HCT116 (cell line): ENCODE measurements at regions not wholly inside any gene's neighbourhood (a gene's known extent, or its start where the extent isn't known, plus 50 kb on each side); places are given as distances from the start of the nearest gene placed in this dataset.
"Not testable (repeated sequence)": the region's sequence is repeated elsewhere in the genome, so short reads cannot be mapped to it uniquely, and the experiment has no call there.

ENCODE experiments used
- CTCF ChIP-seq, 3 experiments: fragments of 200-600 bp in 1 of 3; sonication (generic) in 1 of 3; IDR thresholded peaks in 2 of 3; conservative IDR thresholded peaks in 1 of 3; 2 replicates each; pipeline ENCODE4 v1.5.1; 2012 to 2017; ENCODE audit warnings: low read depth in 2 of 3, low read length in 2 of 3, antibody characterized with exemption in 1 of 3, borderline replicate concordance in 1 of 3, control low read depth in 1 of 3, mild to moderate bottlenecking in 1 of 3, mixed read lengths in 1 of 3, mixed run types in 1 of 3, moderate library complexity in 1 of 3; ENCODE audit not compliant: insufficient read depth in 1 of 3
- ELF1 ChIP-seq: IDR thresholded peaks from 2 replicates; pipeline ENCODE4 v1.6.1; 2012; ENCODE audit warnings: low read depth, borderline replicate concordance
- JUND ChIP-seq: IDR thresholded peaks from 2 replicates; pipeline ENCODE4 v1.6.1; 2012
- POLR2A ChIP-seq: IDR thresholded peaks from 2 replicates; pipeline ENCODE4 v1.7.0; 2011; ENCODE audit warnings: borderline replicate concordance; ENCODE audit not compliant: insufficient read depth, insufficient read length; ENCODE audit errors: extremely low read depth
- POLR2AphosphoS5 ChIP-seq: IDR thresholded peaks from 2 replicates; pipeline ENCODE4 v1.6.1; 2011; ENCODE audit warnings: mild to moderate bottlenecking, low read depth, low read length, moderate library complexity
- RAD21 ChIP-seq: IDR thresholded peaks from 2 replicates; pipeline ENCODE4 v1.6.1; 2012; ENCODE audit warnings: low read depth, mild to moderate bottlenecking
- SP1 ChIP-seq: IDR thresholded peaks from 2 replicates; pipeline ENCODE4 v1.6.1; 2012; ENCODE audit warnings: low read depth
- YY1 ChIP-seq: IDR thresholded peaks from 2 replicates; pipeline ENCODE4 v1.6.1; 2011; ENCODE audit warnings: low read length, low read depth, moderate library complexity, mild to moderate bottlenecking; ENCODE audit not compliant: insufficient replicate concordance; ENCODE audit errors: extremely low read depth
- ZFX ChIP-seq: fragments of 450-650 bp; IDR thresholded peaks from 2 replicates; pipeline ENCODE4 v1.6.1; 2017
- TF ChIP-seq, protein P1 (sequence below): IDR thresholded peaks from 2 replicates; pipeline ENCODE4 v1.6.1; 2012; ENCODE audit warnings: low read depth

DNA sequence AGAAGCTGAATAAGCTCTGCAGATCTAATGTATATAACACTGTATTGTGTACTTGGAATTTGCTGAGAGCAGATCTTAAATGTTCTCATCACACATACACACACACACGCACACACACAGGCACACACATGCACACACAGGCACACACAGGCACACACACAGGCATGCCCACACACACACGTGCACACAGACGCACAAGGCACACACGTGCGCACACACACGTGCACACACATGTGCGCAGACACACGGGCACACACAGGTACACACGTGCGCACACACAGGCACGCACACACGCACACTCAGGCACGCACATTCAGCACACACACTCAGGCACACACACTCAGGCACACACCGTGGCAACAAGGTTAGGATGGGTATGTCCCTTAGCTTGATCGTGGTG, 164.5 kb upstream of the LRRC61 start:
- not testable (repeated sequence) for TF ChIP-seq JUND; CTCF (IDR thresholded peaks at IDR 0.05 in 2 of 3, conservative IDR thresholded peaks at IDR 0.05 in 1 of 3; ENCODE audit: borderline replicate concordance in 1 of 3, insufficient read depth in 1 of 3, low read depth in 2 of 3, low read length in 2 of 3); ELF1; POLR2A; SP1; RAD21; ZFX; POLR2AphosphoS5; YY1
- TF ChIP-seq, protein P1, sequence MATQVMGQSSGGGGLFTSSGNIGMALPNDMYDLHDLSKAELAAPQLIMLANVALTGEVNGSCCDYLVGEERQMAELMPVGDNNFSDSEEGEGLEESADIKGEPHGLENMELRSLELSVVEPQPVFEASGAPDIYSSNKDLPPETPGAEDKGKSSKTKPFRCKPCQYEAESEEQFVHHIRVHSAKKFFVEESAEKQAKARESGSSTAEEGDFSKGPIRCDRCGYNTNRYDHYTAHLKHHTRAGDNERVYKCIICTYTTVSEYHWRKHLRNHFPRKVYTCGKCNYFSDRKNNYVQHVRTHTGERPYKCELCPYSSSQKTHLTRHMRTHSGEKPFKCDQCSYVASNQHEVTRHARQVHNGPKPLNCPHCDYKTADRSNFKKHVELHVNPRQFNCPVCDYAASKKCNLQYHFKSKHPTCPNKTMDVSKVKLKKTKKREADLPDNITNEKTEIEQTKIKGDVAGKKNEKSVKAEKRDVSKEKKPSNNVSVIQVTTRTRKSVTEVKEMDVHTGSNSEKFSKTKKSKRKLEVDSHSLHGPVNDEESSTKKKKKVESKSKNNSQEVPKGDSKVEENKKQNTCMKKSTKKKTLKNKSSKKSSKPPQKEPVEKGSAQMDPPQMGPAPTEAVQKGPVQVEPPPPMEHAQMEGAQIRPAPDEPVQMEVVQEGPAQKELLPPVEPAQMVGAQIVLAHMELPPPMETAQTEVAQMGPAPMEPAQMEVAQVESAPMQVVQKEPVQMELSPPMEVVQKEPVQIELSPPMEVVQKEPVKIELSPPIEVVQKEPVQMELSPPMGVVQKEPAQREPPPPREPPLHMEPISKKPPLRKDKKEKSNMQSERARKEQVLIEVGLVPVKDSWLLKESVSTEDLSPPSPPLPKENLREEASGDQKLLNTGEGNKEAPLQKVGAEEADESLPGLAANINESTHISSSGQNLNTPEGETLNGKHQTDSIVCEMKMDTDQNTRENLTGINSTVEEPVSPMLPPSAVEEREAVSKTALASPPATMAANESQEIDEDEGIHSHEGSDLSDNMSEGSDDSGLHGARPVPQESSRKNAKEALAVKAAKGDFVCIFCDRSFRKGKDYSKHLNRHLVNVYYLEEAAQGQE: not testable (repeated sequence)
